Neuronal stem cell (in vitro differentiated cells): ENCODE measurements at regions not wholly inside any gene's neighbourhood (a gene's known extent, or its start where the extent isn't known, plus 50 kb on each side); places are given as distances from the start of the nearest gene placed in this dataset.

Experiments
- DNase-seq: peaks from one replicate; pipeline ENCODE4 v3.0.0-alpha.2; 2013; ENCODE audit warnings: low spot score
- H2AFZ ChIP-seq: one replicate; pipeline ENCODE4 v1.6.1; 2013; ENCODE audit warnings: mild to moderate bottlenecking, low read length, inconsistent platforms
- H2AK5ac ChIP-seq: 2 replicates; pipeline ENCODE4 v1.6.1; 2013; ENCODE audit warnings: low read depth, mild to moderate bottlenecking, inconsistent platforms, low read length, moderate library complexity, mixed read lengths
- H2BK120ac ChIP-seq: 2 replicates; pipeline ENCODE4 v1.6.1; 2013; ENCODE audit warnings: low read depth, mild to moderate bottlenecking, inconsistent platforms, low read length, moderate library complexity, mixed read lengths
- H2BK12ac ChIP-seq: one replicate; pipeline ENCODE4 v1.6.1; 2013; ENCODE audit warnings: low read length, inconsistent platforms
- H2BK15ac ChIP-seq: 2 replicates; pipeline ENCODE4 v1.6.1; 2013; ENCODE audit warnings: mild to moderate bottlenecking, low read length, inconsistent platforms, mixed read lengths
- H2BK5ac ChIP-seq: one replicate; pipeline ENCODE4 v1.6.1; 2013; ENCODE audit warnings: inconsistent platforms, mild to moderate bottlenecking, low read length, moderate library complexity
- H3K14ac ChIP-seq: one replicate; pipeline ENCODE4 v1.6.1; 2013; ENCODE audit warnings: low read length, inconsistent platforms
- H3K18ac ChIP-seq: 2 replicates; pipeline ENCODE4 v1.6.1; 2013; ENCODE audit warnings: low read length, inconsistent platforms
- H3K23ac ChIP-seq: 2 replicates; pipeline ENCODE4 v1.6.1; 2013; ENCODE audit warnings: low read depth, mild to moderate bottlenecking, mixed read lengths, low read length, inconsistent platforms; ENCODE audit not compliant: poor library complexity
- H3K27ac ChIP-seq: replicated peaks from 3 replicates; pipeline ENCODE4 v1.5.1; 2013; ENCODE audit warnings: low read length, inconsistent platforms
- H3K27me3 ChIP-seq, 3 experiments: 2 replicates each; pipeline ENCODE4 v1.6.1; 2013; ENCODE audit warnings: low read length in 3 of 3, mild to moderate bottlenecking in 2 of 3, inconsistent platforms in 1 of 3, low read depth in 1 of 3, mixed read lengths in 1 of 3, moderate library complexity in 1 of 3; ENCODE audit not compliant: control insufficient read depth in 3 of 3, insufficient read depth in 3 of 3
- H3K36me3 ChIP-seq, 2 donors: replicated peaks in 1 of 2; 2 replicates each; pipeline ENCODE4 v1.6.1; 2013; ENCODE audit warnings: low read length in 2 of 2; ENCODE audit not compliant: control insufficient read depth in 2 of 2, insufficient read depth in 2 of 2
- H3K4ac ChIP-seq: 2 replicates; pipeline ENCODE4 v1.6.1; 2013; ENCODE audit warnings: inconsistent platforms, mild to moderate bottlenecking, low read length, moderate library complexity
- H3K4me1 ChIP-seq, 2 donors: 1 replicate in 1 of 2; 2 replicates in 1 of 2; pipeline ENCODE4 v1.6.1; 2013; ENCODE audit warnings: low read length in 2 of 2, low read depth in 1 of 2; ENCODE audit not compliant: control insufficient read depth in 2 of 2, insufficient read depth in 1 of 2
- H3K4me2 ChIP-seq: one replicate; pipeline ENCODE4 v1.6.1; 2013; ENCODE audit warnings: mild to moderate bottlenecking, low read length, inconsistent platforms; ENCODE audit not compliant: insufficient read depth, poor library complexity, severe bottlenecking
- H3K4me3 ChIP-seq, 2 donors: 2 replicates each; pipeline ENCODE4 v1.5.1; 2013; ENCODE audit warnings: low read length in 2 of 2, mild to moderate bottlenecking in 2 of 2, inconsistent platforms in 1 of 2, moderate library complexity in 1 of 2
- H3K79me1 ChIP-seq: one replicate; pipeline ENCODE4 v1.6.1; 2013; ENCODE audit warnings: low read depth, mild to moderate bottlenecking, inconsistent platforms, low read length, moderate library complexity
- H3K9ac ChIP-seq: one replicate; pipeline ENCODE4 v1.6.1; 2013; ENCODE audit warnings: mild to moderate bottlenecking, low read depth, low read length, inconsistent platforms; ENCODE audit not compliant: poor library complexity
- H3K9me3 ChIP-seq, 2 donors: replicated peaks in 1 of 2; 2 replicates each; pipeline versions ENCODE3 to v1.6.1; 2013; ENCODE audit warnings: low read length in 2 of 2, mild to moderate bottlenecking in 2 of 2, inconsistent platforms in 1 of 2, low read depth in 1 of 2, mixed read lengths in 1 of 2, moderate library complexity in 1 of 2; ENCODE audit not compliant: control insufficient read depth in 2 of 2, insufficient read depth in 1 of 2
- H4K8ac ChIP-seq: one replicate; pipeline ENCODE4 v1.6.1; 2013; ENCODE audit warnings: low read depth, mild to moderate bottlenecking, inconsistent platforms, low read length, moderate library complexity
- H4K91ac ChIP-seq: one replicate; pipeline ENCODE4 v1.6.1; 2013; ENCODE audit warnings: low read length, low read depth, mild to moderate bottlenecking, inconsistent platforms; ENCODE audit not compliant: poor library complexity
- WGBS, 2 donors: extraction: QIAGEN DNeasy Blood & Tissue Kit; methylation state at CpG; one replicate each; pipeline ENCODE4 v1.1.7; 2013; ENCODE audit warnings: missing lambda C conversion rate in 2 of 2, mixed read lengths in 1 of 2; ENCODE audit not compliant: insufficient read length in 2 of 2, insufficient replicate concordance in 1 of 2; ENCODE audit errors: extremely low coverage in 2 of 2; 5-methylcytosine and 5-hydroxymethylcytosine counted together

GRCh38 chr20:22678678-22679077 lies 94.3 kb upstream of the FOXA2 start:
- Histone ChIP-seq H3K27ac (no peak overlapping the region), H3K4me3 (no peak overlapping the region), H2BK120ac (no peak overlapping the region), H2AFZ (no peak overlapping the region), H3K79me1 (no peaks in the 10 kb centered on the region), H3K18ac (no peak overlapping the region), H3K14ac (no peak overlapping the region), H2BK12ac (no peak overlapping the region), H3K9me3 (peaks cover 0 to 3% of the 10 kb centered on the region in 2 donors), H3K9ac (no peak overlapping the region), H3K36me3 (no peaks in the 10 kb centered on the region), H2AK5ac (no peak overlapping the region), H3K27me3 (no peaks in the 10 kb centered on the region), H4K91ac (no peak overlapping the region), H2BK5ac (no peak overlapping the region), H3K4me2 (no peak overlapping the region), H4K8ac (no peak overlapping the region), H2BK15ac (no peak overlapping the region), H3K4ac (no peak overlapping the region), H3K23ac (no peak overlapping the region), H3K4me1 (no peaks in the 10 kb centered on the region)
- no peak for DNase-seq
- WGBS, 2 donors = no CpG with 5 or more reads among the region's 2 CpGs

DNA sequence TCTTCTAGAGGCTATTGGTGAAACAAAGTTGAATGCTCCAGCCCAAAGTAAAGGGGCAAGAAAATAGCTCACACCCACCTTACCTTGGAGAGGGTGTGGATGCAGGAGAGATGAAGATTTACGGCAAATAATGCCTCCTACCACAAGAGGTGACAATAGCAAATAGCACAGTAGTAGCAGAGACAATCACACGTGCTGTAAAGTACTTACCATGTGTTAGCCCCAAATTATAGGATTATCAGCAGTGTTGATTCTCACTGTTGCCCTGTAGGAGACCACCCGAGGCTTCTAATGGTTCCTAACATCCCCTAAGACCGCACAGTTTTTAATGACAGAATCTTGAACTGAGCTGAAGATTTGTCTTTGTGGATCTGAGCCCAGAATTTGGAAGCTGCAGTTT lies 94.8 kb upstream of the FOXA2 start:
- WGBS, 2 donors = no CpG with 5 or more reads among the region's 4 CpGs
- Histone ChIP-seq H3K27ac (no peak overlapping the region), H2AFZ (no peak overlapping the region), H3K79me1 (no peaks in the 10 kb centered on the region), H3K18ac (no peak overlapping the region), H3K4ac (no peak overlapping the region), H3K14ac (no peak overlapping the region), H3K27me3 (no peaks in the 10 kb centered on the region), H3K4me1 (no peaks in the 10 kb centered on the region), H2AK5ac (no peak overlapping the region), H2BK15ac (no peak overlapping the region), H3K36me3 (no peaks in the 10 kb centered on the region), H2BK12ac (no peak overlapping the region), H4K91ac (no peak overlapping the region), H3K23ac (no peak overlapping the region), H3K9me3 (peaks cover 0 to 3% of the 10 kb centered on the region in 2 donors), H2BK5ac (no peak overlapping the region), H2BK120ac (no peak overlapping the region), H3K9ac (no peak overlapping the region), H3K4me2 (no peak overlapping the region), H4K8ac (no peak overlapping the region), H3K4me3 (no peak overlapping the region)
- DNase-seq = no peak

GRCh38 chr20:22680031-22680740 lies 95.8 kb upstream of the FOXA2 start:
- H4K8ac ChIP-seq = no peak overlapping the region
- no peak overlapping the region for H2AK5ac ChIP-seq
- no peak overlapping the region for H3K4ac ChIP-seq
- no peak overlapping the region for H3K14ac ChIP-seq
- no peak overlapping the region for H3K18ac ChIP-seq
- H3K4me1 ChIP-seq = no peaks in the 10 kb centered on the region
- H3K27me3 ChIP-seq = no peaks in the 10 kb centered on the region
- H3K9me3 ChIP-seq = peaks cover 0 to 3% of the 10 kb centered on the region in 2 donors
- no peak overlapping the region for H3K27ac ChIP-seq
- H3K9ac ChIP-seq = no peak overlapping the region
- no peaks in the 10 kb centered on the region for H3K36me3 ChIP-seq
- H2BK15ac ChIP-seq = no peak overlapping the region
- no peak overlapping the region for H3K4me2 ChIP-seq
- no peak overlapping the region for H2BK12ac ChIP-seq
- H2AFZ ChIP-seq = no peak overlapping the region
- H2BK120ac ChIP-seq = no peak overlapping the region
- H2BK5ac ChIP-seq = no peak overlapping the region
- H4K91ac ChIP-seq = no peak overlapping the region
- H3K79me1 ChIP-seq = no peaks in the 10 kb centered on the region
- no peak for DNase-seq
- H3K4me3 ChIP-seq = no peak overlapping the region
- no peak overlapping the region for H3K23ac ChIP-seq
- no CpG with 5 or more reads among the region's 9 CpGs for WGBS, 2 donors

GRCh38 chr20:22681591-22682248 lies 97.3 kb upstream of the FOXA2 start:
- no peak overlapping the region for H2BK12ac ChIP-seq
- no peak overlapping the region for H2AK5ac ChIP-seq
- H3K4me3 ChIP-seq = no peak overlapping the region
- H2BK120ac ChIP-seq = no peak overlapping the region
- H2BK5ac ChIP-seq = no peak overlapping the region
- no peak overlapping the region for H3K4me2 ChIP-seq
- no peak overlapping the region for H3K18ac ChIP-seq
- H3K4me1 ChIP-seq = no peaks in the 10 kb centered on the region
- H3K36me3 ChIP-seq = no peaks in the 10 kb centered on the region
- H4K91ac ChIP-seq = no peak overlapping the region
- H3K4ac ChIP-seq = no peak overlapping the region
- H3K23ac ChIP-seq = no peak overlapping the region
- peaks cover 0 to 3% of the 10 kb centered on the region in 2 donors for H3K9me3 ChIP-seq
- no peaks in the 10 kb centered on the region for H3K27me3 ChIP-seq
- no peak overlapping the region for H2AFZ ChIP-seq
- no peak for DNase-seq
- no peaks in the 10 kb centered on the region for H3K79me1 ChIP-seq
- no peak overlapping the region for H3K14ac ChIP-seq
- no CpG with 5 or more reads among the region's 4 CpGs for WGBS, 2 donors
- H3K9ac ChIP-seq = no peak overlapping the region
- H2BK15ac ChIP-seq = no peak overlapping the region
- H3K27ac ChIP-seq = no peak overlapping the region
- no peak overlapping the region for H4K8ac ChIP-seq
